NCI-H345 treated with DMSO at 0.1 percent for 48 hours (cell line): ENCODE measurements at regions not wholly inside any gene's neighbourhood (a gene's known extent, or its start where the extent isn't known, plus 50 kb on each side); places are given as distances from the start of the nearest gene placed in this dataset.
"Not testable (repeated sequence)": the region's sequence is repeated elsewhere in the genome, so short reads cannot be mapped to it uniquely, and the experiment has no call there.

Experiments
- DNase-seq: peaks from one replicate; lab custom pipeline; 2025; ENCODE audit not compliant: unreplicated experiment; lab: John Stamatoyannopoulos, UW

DNA sequence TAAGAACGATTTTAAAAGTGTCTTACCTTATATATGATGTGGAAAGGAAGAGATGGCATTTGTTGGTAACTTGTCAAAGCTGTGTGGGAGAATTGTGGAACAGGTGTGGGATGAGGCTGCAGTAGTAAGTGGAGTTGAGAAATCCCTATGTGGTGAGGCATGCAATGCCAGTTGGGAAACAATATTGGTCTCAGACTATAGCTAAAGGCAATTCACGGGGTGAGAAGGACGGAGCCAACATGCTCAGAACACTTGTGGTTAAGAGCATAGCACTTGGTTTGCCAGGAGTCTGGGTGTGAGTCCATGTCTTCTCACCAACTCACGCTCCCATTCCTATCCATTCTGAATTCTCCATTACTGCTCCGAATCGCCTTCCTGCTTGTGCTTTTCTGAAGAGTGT lies 615.6 kb upstream of the ADAMTS9 start:
- no peak for DNase-seq

DNA sequence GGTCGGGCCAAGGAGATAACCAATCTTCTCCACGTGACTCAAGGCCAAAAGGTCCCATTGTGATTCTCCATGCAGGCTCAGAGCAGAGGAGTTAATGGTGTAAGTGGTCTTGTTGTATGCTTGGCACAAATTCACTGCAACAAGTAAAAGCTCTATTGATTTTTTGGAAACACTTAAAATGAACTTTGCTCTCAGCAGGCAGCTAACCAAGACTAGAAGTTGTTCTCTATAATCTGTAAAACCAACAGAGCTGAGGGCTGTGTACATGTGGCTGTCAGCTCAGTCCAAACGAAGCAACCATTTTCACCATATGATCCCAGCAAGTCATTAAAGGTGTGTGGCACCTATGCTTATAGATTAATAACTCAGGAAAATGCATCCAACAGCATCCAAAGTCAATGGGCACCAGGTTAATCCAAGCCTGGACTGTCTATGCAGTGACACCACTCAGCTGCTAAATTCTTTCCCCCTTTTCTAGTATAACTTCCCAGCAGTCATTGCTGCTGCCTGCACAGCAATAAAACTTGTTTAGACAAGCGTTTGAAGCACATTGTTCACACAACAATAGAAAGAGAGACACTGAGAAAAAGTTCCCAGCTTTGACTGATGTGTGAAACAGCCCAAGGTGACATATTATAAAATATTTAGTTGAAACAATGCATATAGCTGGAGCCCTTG lies 603.8 kb upstream of the ADAMTS9 start:
- DNase-seq, result no peak

DNA sequence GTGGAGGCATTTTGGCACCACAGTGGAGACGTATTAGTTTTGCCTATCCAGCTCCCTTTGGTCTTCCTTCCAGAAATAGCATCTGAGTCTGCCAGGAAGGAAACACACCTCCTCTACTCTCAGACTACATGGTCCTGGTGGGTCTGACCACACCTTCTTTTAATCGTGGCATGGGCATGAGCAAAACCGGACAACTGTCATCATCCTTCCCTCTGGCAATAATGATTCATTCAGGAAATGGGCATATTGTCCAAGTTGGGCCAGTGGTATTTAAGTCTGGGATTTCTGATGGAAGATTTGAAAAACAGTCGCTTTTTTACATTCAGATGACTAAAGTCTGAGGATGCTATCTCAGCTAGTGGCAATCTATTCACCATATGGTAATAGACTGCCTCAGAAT lies 601.0 kb upstream of the ADAMTS9 start:
- DNase-seq, result no peak

DNA sequence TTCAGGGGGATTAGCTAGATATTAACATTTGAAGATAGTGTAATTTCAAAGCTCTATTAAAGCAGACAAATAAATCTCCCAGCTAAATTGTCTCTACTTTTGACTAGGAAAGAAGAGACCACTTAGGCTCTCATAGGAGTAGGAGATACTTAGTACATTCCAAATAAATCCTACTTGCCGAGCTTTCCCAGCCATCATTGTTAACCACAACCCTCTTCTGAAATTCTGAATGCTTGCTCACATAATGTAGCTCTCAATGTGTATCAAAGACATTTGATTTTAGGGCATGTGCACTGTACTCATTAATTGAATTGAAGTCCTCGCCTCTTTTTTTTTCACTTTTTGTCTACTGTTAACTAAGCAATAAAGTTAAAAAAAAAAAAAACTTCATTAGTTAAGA lies 598.2 kb upstream of the ADAMTS9 start:
- no peak for DNase-seq

DNA sequence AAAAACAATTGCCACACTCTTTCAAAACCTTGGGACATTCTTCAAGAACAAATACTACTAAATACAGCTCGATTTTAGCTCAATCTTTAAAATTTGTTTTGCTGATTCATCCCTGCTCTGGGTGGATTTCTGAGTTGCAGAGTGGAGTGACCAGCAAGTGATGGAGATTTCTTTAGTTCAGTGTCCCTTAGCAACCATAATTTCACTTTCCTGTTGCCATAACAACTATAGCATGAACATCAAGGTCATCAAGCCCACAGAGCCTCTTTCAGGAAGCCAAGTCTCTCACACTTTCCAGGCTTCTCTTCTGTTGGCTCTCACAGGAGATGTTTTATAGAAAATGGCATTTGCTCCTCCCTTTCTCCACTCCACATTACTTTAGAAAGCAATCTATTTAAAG lies 597.2 kb upstream of the ADAMTS9 start:
- no peak for DNase-seq

DNA sequence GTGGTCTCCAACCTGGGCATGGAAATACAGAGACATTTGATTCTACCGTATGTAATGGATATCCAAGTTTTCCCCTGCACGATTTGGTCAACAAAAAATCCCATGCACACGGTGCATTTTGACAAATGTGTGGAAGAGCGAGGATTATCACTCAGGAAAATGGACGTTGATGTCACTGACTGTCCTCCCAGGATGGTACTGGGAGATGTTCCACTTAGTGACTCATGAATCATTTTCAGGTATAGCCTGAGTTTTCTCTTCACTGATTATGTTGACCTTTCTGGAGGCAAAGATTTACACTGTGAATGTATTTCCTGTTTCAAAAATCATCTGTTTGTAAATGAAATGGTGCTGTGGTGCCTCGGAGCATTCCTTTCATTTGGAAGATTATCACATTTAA lies 596.7 kb upstream of the ADAMTS9 start:
- no peak for DNase-seq

DNA sequence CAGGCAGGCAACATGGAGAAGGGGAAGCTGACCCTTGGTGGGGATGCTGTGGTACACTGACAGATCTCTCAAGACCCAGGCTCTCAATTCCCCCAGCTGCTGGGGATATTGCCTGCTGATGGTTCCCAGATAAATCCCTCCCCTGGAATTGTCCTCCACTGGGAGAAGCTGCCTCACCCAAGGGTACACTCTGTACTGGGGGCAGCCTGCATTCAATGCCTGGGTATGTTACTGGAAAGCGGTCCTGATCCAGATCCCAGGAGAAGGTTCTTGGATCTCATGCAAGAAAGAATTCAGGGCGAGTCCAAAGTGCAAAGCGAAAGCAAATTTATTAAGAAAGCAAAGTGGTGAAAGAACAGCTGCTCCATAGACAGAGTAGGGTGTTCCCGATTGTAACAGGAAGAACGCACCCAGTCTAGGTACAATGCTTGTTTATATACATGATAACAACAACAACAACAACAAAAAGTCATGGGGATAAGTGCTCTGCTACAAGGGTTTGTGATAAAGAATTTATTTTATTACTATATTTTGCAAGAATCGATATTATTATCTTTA lies 591.5 kb upstream of the ADAMTS9 start:
- no peak for DNase-seq

DNA sequence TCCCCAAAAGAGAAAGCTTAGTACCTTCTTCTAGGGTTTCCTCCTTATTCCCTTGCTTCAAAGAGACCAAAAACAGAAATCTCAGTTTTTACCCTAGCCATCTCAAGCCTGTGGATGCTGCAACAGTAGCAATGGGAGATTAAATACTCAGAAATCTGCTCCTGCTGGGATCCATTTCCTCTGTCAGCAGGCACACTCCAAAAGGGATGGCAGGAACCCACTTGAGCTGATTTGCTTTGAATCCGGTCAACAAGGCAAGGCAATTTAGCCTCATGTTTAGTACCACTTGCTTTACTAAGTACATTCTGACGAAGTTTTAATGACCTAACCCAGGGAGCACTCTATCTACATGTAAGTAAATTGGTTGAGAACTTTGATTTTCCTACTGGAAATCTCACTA lies 590.0 kb upstream of the ADAMTS9 start:
- DNase-seq, result peak; percentile 51

DNA sequence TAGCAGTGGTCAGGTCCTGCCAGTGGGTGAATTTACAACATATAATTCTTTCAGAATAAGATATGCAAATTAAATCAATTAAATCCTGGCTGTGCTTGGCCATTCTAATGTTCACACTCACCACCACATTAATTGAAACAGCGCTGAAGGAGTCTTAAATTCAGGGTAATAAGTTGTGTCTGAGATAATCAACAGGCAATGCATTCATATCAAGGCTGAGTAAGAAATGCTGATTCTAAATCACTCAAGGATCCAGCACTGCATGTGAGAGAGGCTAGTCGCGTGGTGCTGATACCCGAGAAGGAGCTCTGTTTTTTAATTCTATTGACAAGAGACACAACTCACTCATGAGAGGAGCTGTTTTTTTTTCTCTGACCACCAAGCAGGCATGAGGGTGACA lies 588.8 kb upstream of the ADAMTS9 start:
- no peak for DNase-seq

DNA sequence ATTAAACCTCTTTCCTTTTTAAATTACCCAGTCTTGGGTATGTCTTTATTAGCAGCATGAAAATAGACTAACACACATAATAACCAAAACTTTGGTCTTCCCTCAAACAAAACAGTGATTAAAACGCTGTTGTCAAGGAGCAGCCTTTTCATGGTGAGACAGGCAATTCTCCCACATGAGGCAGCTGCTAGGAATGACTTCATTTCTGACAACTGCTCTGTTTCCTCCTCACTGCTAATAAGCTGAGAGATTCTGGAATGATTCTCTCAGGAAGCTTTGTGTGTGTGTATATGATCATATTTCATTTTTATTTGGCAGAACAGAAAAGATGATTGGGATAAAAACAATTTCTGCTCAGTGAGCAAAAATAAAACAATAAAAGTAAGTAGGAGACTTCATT lies 580.6 kb upstream of the ADAMTS9 start:
- no peak for DNase-seq

DNA sequence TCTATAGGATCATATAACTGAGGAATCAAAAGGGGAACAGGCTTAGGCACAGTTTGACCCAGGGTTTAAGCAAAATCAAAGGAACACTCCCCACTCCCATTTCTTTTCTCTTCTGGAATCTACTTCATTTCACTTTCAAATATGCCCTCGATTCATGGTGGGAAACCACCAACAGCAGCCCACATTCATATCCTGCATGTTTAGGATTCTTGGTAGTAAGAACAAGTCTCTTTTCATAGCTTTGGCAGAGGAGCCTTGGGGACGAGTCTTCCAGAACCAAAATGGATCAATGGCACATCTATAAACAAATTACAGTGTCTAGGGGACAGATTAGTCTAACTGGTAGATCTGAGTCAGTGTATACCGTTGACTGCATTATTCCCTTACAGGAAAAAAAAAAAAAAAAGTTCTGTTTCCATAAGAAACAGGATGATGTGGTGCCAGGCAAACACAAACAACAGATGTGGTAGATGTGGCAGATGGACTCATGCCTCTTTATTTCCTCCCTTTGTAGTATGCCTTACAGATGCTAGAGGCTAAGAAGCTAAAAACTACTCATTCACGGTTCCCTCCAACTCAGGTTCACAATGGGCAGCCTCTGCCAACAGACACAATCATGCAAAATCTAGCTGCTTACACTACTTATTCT lies 578.3 kb upstream of the ADAMTS9 start:
- DNase-seq, result no peak

DNA sequence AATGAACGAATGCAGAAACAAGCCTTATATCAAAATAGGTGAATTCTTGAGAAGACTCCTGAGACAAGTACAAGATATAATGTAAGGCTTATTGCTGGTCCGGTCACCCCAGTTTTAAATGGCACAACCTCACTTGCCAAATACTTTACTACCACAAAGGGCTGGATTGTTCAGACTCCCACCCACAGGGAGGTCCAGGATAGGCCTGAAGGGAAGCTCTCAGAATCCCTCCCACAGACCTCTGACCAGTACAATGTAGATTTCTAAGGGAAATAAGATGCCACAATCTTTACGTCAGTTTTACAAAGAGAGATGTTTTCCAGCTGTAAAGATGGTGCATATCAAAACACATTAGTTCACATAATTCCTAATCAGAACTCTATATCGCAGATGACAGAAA lies 577.7 kb upstream of the ADAMTS9 start:
- DNase-seq, result no peak

DNA sequence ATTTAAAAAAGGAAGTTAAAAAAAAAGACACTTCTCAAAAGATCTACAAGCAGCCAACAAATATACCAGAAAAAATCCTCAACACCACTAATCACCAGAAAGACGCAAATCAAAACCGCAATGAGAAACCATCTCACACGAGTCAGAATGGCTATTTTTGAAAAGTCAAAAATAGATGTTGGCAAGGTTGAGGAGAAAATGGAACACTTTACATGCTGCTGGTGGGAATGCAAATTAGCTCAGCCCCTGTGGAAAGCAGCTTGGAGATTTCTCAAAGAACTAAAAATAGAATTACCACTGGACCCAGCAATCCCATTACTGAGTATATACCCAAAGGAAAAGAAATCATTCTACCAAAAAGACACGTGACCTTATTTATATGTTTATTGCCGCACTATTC lies 574.7 kb upstream of the ADAMTS9 start:
- DNase-seq, result no peak

DNA sequence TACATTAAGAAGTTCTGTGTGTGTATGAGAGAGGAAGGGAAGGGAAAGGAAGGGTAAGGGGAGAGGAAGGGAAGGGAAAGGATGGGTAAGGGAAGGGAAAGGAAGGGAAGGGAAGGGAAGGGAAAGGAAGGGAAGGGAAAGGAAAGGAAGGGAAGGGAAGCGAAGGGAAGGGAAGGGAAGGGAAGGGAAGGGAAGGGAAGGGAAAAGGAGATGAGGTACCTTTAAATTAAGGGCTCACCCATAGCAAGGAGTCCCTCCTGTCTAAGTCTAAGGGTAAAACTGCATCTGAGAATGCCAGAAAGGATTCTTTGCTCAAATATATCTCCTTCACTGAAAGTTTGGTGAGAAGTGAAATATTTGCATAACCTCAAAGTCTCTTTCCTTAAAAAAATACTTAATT lies 572.1 kb upstream of the ADAMTS9 start:
- no peak for DNase-seq

DNA sequence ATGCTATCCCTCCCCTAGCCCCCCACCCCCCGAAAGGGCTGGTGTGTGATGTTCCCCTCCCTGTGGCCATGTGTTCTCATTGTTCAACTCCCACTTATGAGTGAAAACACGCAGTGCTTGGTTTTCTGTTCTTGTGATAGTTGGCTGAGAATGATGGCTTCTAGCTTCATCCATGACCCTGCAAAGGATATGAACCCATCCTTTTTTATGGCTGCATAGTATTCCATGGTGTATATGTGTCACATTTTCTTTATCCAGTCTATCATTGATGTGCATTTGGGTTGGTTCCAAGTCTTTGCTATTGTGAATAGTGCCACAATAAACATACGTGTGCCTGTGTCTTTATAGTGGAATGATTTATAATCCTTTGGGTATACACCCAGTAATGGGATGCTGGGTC lies 565.1 kb upstream of the ADAMTS9 start:
- DNase-seq, result not testable (repeated sequence)

DNA sequence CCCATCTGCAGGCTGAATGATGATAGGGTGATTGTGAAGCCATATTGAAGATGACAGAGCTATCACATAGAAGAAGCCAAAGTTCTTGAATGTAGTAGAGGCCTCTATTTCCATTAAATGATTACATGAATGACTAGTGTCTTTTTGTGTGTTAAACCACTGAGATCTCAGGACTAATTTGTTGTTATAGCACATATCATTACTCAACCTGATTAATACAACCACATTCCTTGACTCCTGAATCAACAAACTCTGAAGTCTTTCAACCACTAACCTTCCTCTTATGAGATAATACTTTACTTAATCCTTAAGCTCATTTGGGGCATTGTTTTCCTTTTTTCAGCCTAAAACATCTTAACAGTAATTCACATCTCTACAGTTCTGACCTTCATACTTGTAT lies 564.5 kb upstream of the ADAMTS9 start:
- no peak for DNase-seq

DNA sequence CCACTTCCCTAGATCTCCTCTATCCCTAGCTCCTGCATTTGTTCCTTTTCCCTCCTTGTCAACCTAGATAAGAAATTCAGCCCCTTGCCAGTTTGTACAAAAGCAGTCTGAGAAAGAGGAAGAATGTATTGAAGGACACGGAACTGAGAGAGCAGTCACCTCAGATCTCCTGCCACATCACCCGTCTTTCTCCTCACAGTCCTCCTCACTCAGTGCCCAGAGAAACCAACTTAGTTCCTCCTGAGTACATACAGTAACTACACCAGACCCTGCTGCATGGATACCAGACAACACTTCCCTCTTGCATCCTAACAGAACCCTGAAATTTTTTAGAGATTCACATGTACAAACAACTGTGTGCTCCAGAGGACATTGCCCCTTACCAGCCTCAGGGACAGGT lies 563.6 kb upstream of the ADAMTS9 start:
- no peak for DNase-seq

DNA sequence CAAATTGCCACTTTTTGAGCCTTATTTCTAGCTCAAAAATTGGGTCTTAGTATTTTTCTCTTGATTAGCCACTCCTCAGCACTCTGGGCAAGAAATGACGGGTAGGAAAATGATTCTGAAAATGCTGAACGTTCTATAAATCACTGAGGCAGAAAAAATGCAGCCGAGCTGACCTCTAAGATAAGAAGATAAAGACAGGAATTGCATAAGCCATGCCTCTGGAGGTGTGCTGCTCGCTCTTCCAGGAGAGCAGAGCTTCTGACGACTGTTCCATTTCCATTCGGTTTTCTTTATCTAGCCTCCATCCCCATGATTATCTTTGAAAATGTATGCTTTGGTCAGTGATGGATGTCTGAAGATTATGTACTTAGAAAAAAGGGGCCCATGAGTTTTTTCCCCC lies 558.8 kb upstream of the ADAMTS9 start:
- DNase-seq, result no peak

DNA sequence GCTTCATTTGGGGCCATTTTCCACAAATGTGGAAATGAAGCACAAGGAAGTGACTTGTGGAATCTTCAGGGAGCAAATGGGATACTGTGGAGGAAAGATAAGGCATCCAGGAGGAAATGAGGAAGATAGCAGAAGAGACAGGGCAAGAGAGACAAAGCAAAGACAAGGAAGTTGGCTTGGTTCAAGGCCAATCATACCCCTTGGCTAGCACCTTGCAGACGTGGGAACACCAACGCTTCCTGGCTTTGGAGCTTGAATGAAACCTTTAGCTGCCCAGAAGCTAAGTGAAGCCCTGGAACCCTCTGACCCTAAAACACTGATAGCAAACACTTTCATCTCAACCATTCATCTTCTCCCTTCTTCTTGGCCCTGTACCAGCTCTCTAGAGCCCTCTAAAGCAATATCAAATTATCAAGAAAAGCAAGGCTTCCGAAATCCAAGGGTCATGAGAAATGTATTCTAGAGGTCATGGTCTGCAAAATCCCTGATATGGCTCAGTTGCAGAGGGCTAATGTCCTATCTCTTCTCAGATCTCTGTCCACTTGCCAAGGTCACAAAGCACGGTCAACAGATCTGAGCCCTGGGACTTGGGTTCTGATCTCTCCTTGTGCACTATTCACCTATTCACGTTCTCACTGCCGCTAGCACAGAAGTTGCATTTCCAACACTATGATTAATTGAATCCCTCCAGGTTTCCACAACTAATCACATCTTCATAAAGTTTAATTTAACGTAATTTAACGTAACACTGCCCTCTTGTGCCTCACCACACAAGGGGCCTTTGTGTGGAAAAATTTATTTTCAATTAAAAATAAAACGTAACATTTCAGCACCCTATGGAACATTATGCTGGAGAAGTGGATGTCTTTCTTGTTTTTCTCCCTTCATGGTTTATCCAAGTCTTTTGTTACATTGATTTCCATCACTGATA lies 557.6 kb upstream of the ADAMTS9 start:
- no peak for DNase-seq

DNA sequence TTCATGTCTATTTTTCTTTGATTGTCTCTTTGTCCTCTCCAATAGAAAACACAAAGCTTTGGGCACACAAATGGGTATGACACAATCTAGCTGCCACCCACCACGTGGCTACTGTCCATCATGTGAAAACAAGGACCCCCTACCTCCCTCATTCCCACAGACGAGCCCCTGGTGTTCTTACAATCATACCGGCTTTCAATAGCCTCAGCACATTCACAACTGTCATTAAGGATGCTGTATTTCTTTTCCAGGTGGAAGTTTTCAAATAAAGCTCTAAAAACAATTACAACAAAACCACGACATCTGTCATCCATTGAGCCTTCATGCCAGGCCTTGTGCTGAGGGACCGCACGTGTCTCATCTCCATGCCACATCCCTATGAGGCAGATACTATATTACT lies 552.6 kb upstream of the ADAMTS9 start:
- DNase-seq, result no peak

DNA sequence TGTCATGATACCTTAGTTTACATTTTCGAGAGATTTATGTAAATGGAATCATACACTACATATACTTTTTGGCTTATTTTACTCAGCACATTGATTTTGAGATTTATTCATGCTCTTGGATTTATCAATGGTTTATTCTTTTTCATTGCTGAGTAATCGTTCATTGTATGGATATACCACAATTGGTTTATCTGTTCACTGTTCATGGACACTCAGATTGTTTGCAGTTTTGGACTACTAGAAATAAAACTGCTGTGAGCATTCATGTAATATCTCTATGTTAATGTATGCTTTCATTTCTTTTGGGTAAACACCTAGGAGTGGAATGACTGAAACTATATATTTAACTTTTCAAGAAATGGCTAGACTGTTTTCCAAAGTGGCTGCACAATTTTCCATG lies 550.9 kb upstream of the ADAMTS9 start:
- no peak for DNase-seq

DNA sequence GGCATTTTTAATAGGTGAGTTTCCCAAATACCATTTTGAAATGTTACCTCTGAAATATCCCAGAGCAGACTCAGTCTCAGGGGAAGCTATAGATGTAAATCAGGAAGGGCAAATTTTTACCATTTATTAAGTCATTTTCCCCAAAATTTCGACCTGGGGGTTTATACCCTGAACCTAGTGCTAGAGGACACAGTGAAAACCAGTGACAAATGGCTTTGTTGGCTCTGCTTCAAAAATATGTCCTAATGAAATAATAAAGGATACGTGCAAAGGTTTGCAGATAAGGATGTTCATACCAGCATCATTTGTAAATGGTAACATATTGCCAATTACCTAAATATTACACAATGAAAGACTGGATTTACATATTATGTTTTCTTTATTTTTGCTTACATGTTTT lies 546.7 kb upstream of the ADAMTS9 start:
- no peak for DNase-seq
